ENCODE measurements at regions not wholly inside any gene's neighbourhood (a gene's known extent, or its start where the extent isn't known, plus 50 kb on each side); places are given as distances from the start of the nearest gene placed in this dataset.

GRCh38 chr12:60311940-60312339 lies 716.1 kb downstream of the SLC16A7 start:
- TF ChIP-seq CTCF (tag by site-specific recombination; IDR thresholded peaks at IDR 0.05), result no peak
- TF ChIP-seq ZNF513 (tag by site-specific recombination; IDR thresholded peaks at IDR 0.05), result no peak
- no peak for TF ChIP-seq ZBTB26 (tag by site-specific recombination; optimal IDR thresholded peaks at IDR 0.05)
- no peak for TF ChIP-seq ZNF169 (tag by site-specific recombination; IDR thresholded peaks at IDR 0.05)
- no peak for TF ChIP-seq ZNF629 (tag by site-specific recombination; IDR thresholded peaks at IDR 0.05)
- no peak for TF ChIP-seq ZNF707 (tag by site-specific recombination; IDR thresholded peaks at IDR 0.05)
- no peak for TF ChIP-seq ZNF692 (tag by site-specific recombination; IDR thresholded peaks at IDR 0.05)
- no peak for TF ChIP-seq ZNF514 (tag by site-specific recombination; IDR thresholded peaks at IDR 0.05)
- no peak for TF ChIP-seq REST (tag by site-specific recombination; IDR thresholded peaks at IDR 0.05)
- TF ChIP-seq ZNF423 (tag by site-specific recombination; IDR thresholded peaks at IDR 0.05), result no peak
- no peak for TF ChIP-seq ZNF140 (tag by site-specific recombination; IDR thresholded peaks at IDR 0.05)
- TF ChIP-seq ZNF404 (tag by site-specific recombination; IDR thresholded peaks at IDR 0.05), result no peak

Measured in HEK293 (cell line).